Omental fat pad (tissue), 3 donors: ENCODE measurements at regions not wholly inside any gene's neighbourhood (a gene's known extent, or its start where the extent isn't known, plus 50 kb on each side); places are given as distances from the start of the nearest gene placed in this dataset.
"Not testable (repeated sequence)": the region's sequence is repeated elsewhere in the genome, so short reads cannot be mapped to it uniquely, and the experiment has no call there.

Experiments used
- ATAC-seq: fragments of 150-250 bp; one replicate; pipeline ENCODE4 v1.9.1; 2016; ENCODE audit warnings: mild to moderate bottlenecking, moderate library complexity; ENCODE audit not compliant: low FRiP score
- DNase-seq: peaks from one replicate; pipeline ENCODE4 v3.0.0-alpha.2; 2019; ENCODE audit warnings: low spot score
- TF ChIP-seq, protein P1 (sequence below), 3 donors: fragments of 450-650 bp; IDR thresholded peaks; one replicate each; pipeline ENCODE4 v1.5.1; 2016 to 2017; ENCODE audit warnings: antibody characterized with exemption in 3 of 3, mild to moderate bottlenecking in 3 of 3, moderate library complexity in 2 of 3

DNA sequence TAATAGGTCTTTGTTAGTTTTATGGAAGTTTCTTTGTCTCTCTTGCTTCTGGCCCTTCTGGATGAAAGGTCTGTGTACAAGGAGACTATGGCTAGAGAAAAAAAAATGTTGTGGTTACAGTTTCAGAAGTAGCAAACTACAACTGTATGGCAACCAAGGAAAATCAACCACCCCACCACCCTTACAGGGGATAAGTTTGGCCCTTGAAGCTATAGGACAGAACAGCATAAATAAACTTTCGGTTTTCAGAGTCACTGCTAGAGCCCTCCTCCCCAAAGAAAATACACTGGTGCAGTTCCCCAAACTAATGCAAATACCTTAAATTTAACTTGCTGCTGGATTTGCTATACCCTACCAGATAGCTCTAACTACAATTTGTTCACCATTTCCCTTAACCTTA, 1216.7 kb downstream of the EFNA5 start:
- TF ChIP-seq, protein P1, sequence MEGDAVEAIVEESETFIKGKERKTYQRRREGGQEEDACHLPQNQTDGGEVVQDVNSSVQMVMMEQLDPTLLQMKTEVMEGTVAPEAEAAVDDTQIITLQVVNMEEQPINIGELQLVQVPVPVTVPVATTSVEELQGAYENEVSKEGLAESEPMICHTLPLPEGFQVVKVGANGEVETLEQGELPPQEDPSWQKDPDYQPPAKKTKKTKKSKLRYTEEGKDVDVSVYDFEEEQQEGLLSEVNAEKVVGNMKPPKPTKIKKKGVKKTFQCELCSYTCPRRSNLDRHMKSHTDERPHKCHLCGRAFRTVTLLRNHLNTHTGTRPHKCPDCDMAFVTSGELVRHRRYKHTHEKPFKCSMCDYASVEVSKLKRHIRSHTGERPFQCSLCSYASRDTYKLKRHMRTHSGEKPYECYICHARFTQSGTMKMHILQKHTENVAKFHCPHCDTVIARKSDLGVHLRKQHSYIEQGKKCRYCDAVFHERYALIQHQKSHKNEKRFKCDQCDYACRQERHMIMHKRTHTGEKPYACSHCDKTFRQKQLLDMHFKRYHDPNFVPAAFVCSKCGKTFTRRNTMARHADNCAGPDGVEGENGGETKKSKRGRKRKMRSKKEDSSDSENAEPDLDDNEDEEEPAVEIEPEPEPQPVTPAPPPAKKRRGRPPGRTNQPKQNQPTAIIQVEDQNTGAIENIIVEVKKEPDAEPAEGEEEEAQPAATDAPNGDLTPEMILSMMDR (IDR thresholded peaks at IDR 0.05) = no peak
- DNase-seq (no peak), ATAC-seq (no peak)

DNA sequence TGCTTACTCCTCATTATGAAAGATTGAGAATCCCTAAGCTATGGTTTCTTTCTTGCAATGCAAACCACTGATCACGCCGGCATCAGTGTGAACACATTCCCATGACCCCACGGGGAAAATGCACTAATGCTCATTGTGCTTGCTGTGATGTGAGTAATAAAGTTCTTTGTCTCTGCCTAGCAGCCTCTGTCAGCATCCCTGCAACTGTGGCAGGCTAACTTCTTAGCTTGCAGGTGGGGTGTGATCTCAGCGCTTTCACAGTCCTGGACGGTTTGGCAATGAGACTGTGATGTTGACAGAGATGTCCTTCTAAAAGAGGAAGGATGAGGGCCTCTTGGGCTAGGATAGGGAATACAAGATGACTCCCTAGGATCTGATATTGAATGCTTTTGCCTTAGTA, 1218.7 kb downstream of the EFNA5 start:
- DNase-seq (no peak), ATAC-seq (no peak)
- TF ChIP-seq, protein P1 (IDR thresholded peaks at IDR 0.05) = no peak

DNA sequence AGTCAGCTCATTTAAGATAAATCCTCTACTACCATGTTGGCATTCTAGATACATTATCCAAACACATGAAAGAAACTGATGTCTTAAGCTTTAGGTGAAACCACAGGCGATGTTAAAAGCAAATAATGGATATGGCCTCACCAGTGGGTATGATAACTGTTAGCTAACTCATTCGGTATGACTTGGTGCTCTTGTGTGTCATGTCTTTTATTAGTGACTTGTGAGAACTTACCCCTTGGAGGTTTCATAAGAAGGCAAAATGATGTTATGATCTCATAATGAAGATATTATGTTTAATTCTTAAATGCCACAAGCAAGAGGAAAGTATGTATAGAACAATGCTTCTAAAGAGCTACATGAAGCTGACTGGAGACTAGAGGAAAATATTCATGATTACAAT, 1227.0 kb downstream of the EFNA5 start:
- DNase-seq = no peak
- ATAC-seq = no peak
- TF ChIP-seq, protein P1 (IDR thresholded peaks at IDR 0.05) = no peak

DNA sequence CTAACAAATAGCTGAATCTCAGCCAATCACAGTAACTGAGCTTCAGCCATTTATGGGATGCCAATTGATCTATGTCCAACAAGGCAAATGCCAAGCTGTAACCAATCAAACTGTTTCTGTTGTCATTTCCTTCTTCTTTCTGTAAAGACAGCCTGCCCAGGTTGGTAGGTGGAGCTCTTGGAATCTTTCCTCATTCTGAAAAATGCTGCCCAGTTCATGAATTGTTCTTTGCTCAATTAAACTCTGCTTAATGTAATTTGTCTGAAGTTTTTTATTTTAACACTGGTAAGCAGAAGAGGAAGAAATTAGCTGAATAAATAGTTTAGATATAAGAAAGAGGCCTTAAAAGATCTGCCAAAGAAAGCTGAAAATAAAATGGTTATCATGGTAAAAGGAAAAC, 1235.6 kb downstream of the EFNA5 start:
- TF ChIP-seq, protein P1 (IDR thresholded peaks at IDR 0.05) = no peak
- no peak for ATAC-seq

DNA sequence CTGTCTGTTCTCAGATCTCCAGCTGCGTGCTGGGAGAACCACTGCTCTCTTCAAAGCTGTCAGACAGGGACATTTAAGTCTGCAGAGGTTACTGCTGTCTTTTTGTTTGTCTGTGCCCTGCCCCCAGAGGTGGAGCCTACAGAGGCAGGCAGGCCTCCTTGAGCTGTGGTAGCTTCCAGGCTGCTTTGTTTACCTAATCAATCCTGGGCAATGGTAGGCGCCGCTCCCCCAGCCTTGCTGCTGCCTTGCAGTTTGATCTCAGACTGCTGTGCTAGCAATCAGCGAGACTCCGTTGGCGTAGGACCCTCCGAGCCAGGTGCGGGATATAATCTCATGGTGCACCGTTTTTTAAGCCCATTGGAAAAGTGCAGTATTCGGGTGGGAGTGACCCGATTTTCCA, 1240.0 kb downstream of the EFNA5 start:
- not testable (repeated sequence) for DNase-seq, ATAC-seq

More for the DNA sequence above, 1235.6 kb downstream of the EFNA5 start:
- DNase-seq = no peak

GRCh38 chr5:106423109-106423897, 1247.4 kb downstream of the EFNA5 start:
- no peak for DNase-seq
- TF ChIP-seq, protein P1 (IDR thresholded peaks at IDR 0.05) = no peak
- ATAC-seq = no peak

DNA sequence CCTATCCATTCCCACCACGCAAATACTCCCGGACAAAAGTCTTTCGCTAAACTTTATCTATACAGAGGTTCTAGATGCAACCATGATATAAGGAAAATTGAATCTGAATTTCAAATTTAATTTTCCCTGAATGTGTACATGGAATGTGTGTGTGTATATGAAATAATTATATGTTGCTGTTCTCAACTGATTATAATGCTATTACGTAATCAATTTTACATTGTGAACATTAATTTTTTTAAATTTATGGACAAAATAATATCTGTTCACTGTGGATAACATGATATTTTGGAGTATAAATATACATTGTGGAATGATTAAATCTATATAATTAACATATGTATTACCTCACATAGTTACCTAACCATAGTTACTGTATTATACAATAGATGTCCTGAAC, 1250.6 kb downstream of the EFNA5 start:
- TF ChIP-seq, protein P1 (IDR thresholded peaks at IDR 0.05) = no peak
- DNase-seq = no peak
- no peak for ATAC-seq
